GM23338 (cell line): ENCODE measurements at regions not wholly inside any gene's neighbourhood (a gene's known extent, or its start where the extent isn't known, plus 50 kb on each side); places are given as distances from the start of the nearest gene placed in this dataset.

Experiments used
- ATAC-seq: fragments of 200-7000 bp; cut with Tn5 transposase; 3 replicates; pipeline ENCODE4 v1.9.1; 2020
- DNase-seq: peaks from one replicate; pipeline ENCODE4 v3.0.0-alpha.2; 2015; ENCODE audit warnings: low spot score
- H2AFZ ChIP-seq: fragments of 200-600 bp; sonication (generic); 2 replicates; pipeline ENCODE4 v1.8.0; 2016; ENCODE audit warnings: antibody characterized with exemption, mild to moderate bottlenecking, moderate library complexity
- H3F3A ChIP-seq: fragments of 200-600 bp; sonication (generic); replicated peaks from 2 replicates; pipeline ENCODE4 v1.8.0; 2017; ENCODE audit warnings: antibody characterized with exemption, mixed run types, low read depth
- H3K27ac ChIP-seq: fragments of 200-600 bp; sonication (generic); 2 replicates; pipeline ENCODE4 v1.6.1; 2016; ENCODE audit warnings: low read depth
- H3K27me3 ChIP-seq: fragments of 200-600 bp; sonication (generic); 2 replicates; pipeline ENCODE4 v1.8.0; 2016; ENCODE audit warnings: mild to moderate bottlenecking, mixed run types, moderate library complexity; ENCODE audit not compliant: insufficient read depth
- H3K36me3 ChIP-seq: fragments of 200-600 bp; sonication (generic); 2 replicates; pipeline ENCODE4 v1.8.0; 2016; ENCODE audit warnings: mild to moderate bottlenecking; ENCODE audit not compliant: insufficient read depth
- H3K4me1 ChIP-seq: fragments of 200-600 bp; sonication (generic); 2 replicates; pipeline ENCODE4 v1.8.0; 2016; ENCODE audit warnings: mild to moderate bottlenecking, moderate library complexity; ENCODE audit not compliant: insufficient read depth
- H3K4me2 ChIP-seq: fragments of 200-600 bp; sonication (generic); 2 replicates; pipeline ENCODE4 v1.7.1; 2017; ENCODE audit warnings: mixed run types
- H3K4me3 ChIP-seq: fragments of 200-600 bp; sonication (generic); 2 replicates; pipeline ENCODE4 v1.6.1; 2016; ENCODE audit warnings: mixed run types
- H3K79me2 ChIP-seq: fragments of 200-600 bp; sonication (generic); replicated peaks from 2 replicates; pipeline ENCODE4 v1.8.0; 2017; ENCODE audit warnings: mild to moderate bottlenecking; ENCODE audit not compliant: insufficient read depth
- H3K9me2 ChIP-seq: fragments of 200-600 bp; sonication (generic); 2 replicates; pipeline ENCODE4 v1.8.0; 2017; ENCODE audit not compliant: insufficient read depth
- H4K20me1 ChIP-seq: fragments of 200-600 bp; sonication (generic); replicated peaks from 2 replicates; pipeline ENCODE4 v1.8.0; 2017; ENCODE audit warnings: mild to moderate bottlenecking; ENCODE audit not compliant: insufficient read depth
- H3K27ac Mint-ChIP-seq: 2 replicates; pipeline ENCODE4 v1.8.0; 2020; ENCODE audit warnings: inconsistent platforms, mild to moderate bottlenecking, moderate library complexity, mixed read lengths
- H3K27me3 Mint-ChIP-seq: 3 replicates; pipeline ENCODE4 v1.8.0; 2022; ENCODE audit warnings: low read depth, mild to moderate bottlenecking, moderate library complexity, mixed read lengths, inconsistent platforms; ENCODE audit not compliant: insufficient read depth, poor library complexity
- H3K36me3 Mint-ChIP-seq: 3 replicates; pipeline ENCODE4 v1.8.0; 2021; ENCODE audit warnings: low read depth, mild to moderate bottlenecking, inconsistent platforms, moderate library complexity, mixed read lengths
- H3K4me1 Mint-ChIP-seq: 3 replicates; pipeline ENCODE4 v1.8.0; 2020; ENCODE audit warnings: mild to moderate bottlenecking, inconsistent platforms, mixed read lengths
- H3K4me3 Mint-ChIP-seq: 3 replicates; pipeline ENCODE4 v1.8.0; 2021; ENCODE audit warnings: moderate library complexity, mild to moderate bottlenecking, inconsistent platforms, mixed read lengths
- H3K9me3 Mint-ChIP-seq: 3 replicates; pipeline ENCODE4 v1.8.0; 2020; ENCODE audit warnings: moderate library complexity, mild to moderate bottlenecking, inconsistent platforms, mixed read lengths
- CREB1 ChIP-seq: fragments of 250-450 bp; sonication (Bioruptor Pico); IDR thresholded peaks from 2 replicates; pipeline ENCODE4 v1.5.0; 2020; ENCODE audit warnings: low read depth, mild to moderate bottlenecking, moderate library complexity
- CTCF ChIP-seq, 2 experiments: fragments of 200-600 bp in 1 of 2; sonication (generic) in 1 of 2; conservative IDR thresholded peaks; 2 replicates each; pipeline versions ENCODE4 v1.5.1 to v1.6.1; 2016 to 2017; ENCODE audit warnings: antibody characterized with exemption in 2 of 2, low read depth in 2 of 2, mild to moderate bottlenecking in 2 of 2, moderate library complexity in 1 of 2
- EZH2phosphoT487 ChIP-seq: fragments of 200-600 bp; sonication (generic); IDR thresholded peaks from one replicate; pipeline ENCODE4 v1.8.1; 2018; ENCODE audit warnings: antibody characterized with exemption; ENCODE audit not compliant: unreplicated experiment
- REST ChIP-seq: IDR thresholded peaks from one replicate; pipeline ENCODE4 v1.6.1; 2018; ENCODE audit warnings: antibody characterized with exemption; ENCODE audit not compliant: unreplicated experiment
- STAT1 ChIP-seq: IDR thresholded peaks from one replicate; pipeline ENCODE4 v1.6.1; 2016; ENCODE audit warnings: antibody characterized with exemption; ENCODE audit not compliant: unreplicated experiment
- ZNF114 ChIP-seq: fragments of 250-450 bp; sonication (Bioruptor Pico); IDR thresholded peaks from 2 replicates; pipeline ENCODE4 v1.5.0; 2020; ENCODE audit warnings: mild to moderate bottlenecking, moderate library complexity
- ZNF462 ChIP-seq: fragments of 250-450 bp; sonication (Bioruptor Pico); IDR thresholded peaks from 2 replicates; pipeline ENCODE4 v1.5.0; 2020; ENCODE audit warnings: mild to moderate bottlenecking, moderate library complexity

GRCh38 chr3:166560253-166560652 lies 723.0 kb upstream of the BCHE start:
- H4K20me1 ChIP-seq, result no peaks in the 10 kb centered on the region
- DNase-seq (peak; percentile 25), ATAC-seq (peak; percentile 76)
- peaks cover 1% of the 10 kb centered on the region for H3K27me3 Mint-ChIP-seq
- H3K4me3 Mint-ChIP-seq, result no peak overlapping the region
- no peaks in the 10 kb centered on the region for H3K27me3 ChIP-seq
- TF ChIP-seq STAT1 (no peak), CTCF (conservative IDR thresholded peaks at IDR 0.05; ENCODE audit: low read depth in 2 of 2) (peak; percentile 31 to 63)
- H3K4me1 Mint-ChIP-seq, result no peaks in the 10 kb centered on the region
- no peaks in the 10 kb centered on the region for H3K4me1 ChIP-seq
- H3K4me2 ChIP-seq, result no peak overlapping the region
- H3K27ac Mint-ChIP-seq, result no peak overlapping the region
- no peaks in the 10 kb centered on the region for H3K36me3 Mint-ChIP-seq
- H3K4me3 ChIP-seq, result no peak overlapping the region
- H3K79me2 ChIP-seq, result no peaks in the 10 kb centered on the region
- no peaks in the 10 kb centered on the region for H3K9me3 Mint-ChIP-seq
- no peak overlapping the region for H3K27ac ChIP-seq
- no peaks in the 10 kb centered on the region for H3K36me3 ChIP-seq
- H3K9me2 ChIP-seq, result 0 out of 2 replicates have a peak, but pooled peaks cover 2% of the 10 kb centered on the region
- H3F3A ChIP-seq, result no peaks in the 10 kb centered on the region
- H2AFZ ChIP-seq, result no peak overlapping the region

- Histone ChIP-seq H3K9me2 (0 out of 2 replicates have a peak, but pooled peaks cover 3% of the 10 kb centered on the region), H3K27ac (no peak overlapping the region), H3K27me3 (no peaks in the 10 kb centered on the region), H2AFZ (no peak overlapping the region), H3K36me3 (no peaks in the 10 kb centered on the region), H3K4me2 (no peak overlapping the region), H4K20me1 (no peaks in the 10 kb centered on the region), H3K4me1 (no peaks in the 10 kb centered on the region), H3K79me2 (no peaks in the 10 kb centered on the region), H3F3A (no peaks in the 10 kb centered on the region), H3K4me3 (no peak overlapping the region)
- TF ChIP-seq REST, result no peak
- no peak for TF ChIP-seq ZNF462 (CRISPR knock-in tag)
- no peak for TF ChIP-seq ZNF114 (CRISPR knock-in tag)
- TF ChIP-seq EZH2phosphoT487, result no peak
- no peak for TF ChIP-seq CREB1
- Mint-ChIP-seq H3K4me1 (peaks cover 2% of the 10 kb centered on the region; the same call in 1 of the 3 replicates), H3K27me3 (peaks cover 1% of the 10 kb centered on the region), H3K27ac (no peak overlapping the region), H3K9me3 (no peaks in the 10 kb centered on the region), H3K4me3 (no peak overlapping the region), H3K36me3 (no peaks in the 10 kb centered on the region)
- ATAC-seq, result no peak
- DNase-seq, result no peak
These were observed 719.7 kb upstream of the BCHE start for GRCh38 chr3:166556955-166557354.
